Mucosa of descending colon (tissue), 3 donors: ENCODE measurements at regions not wholly inside any gene's neighbourhood (a gene's known extent, or its start where the extent isn't known, plus 50 kb on each side); places are given as distances from the start of the nearest gene placed in this dataset.
"Not testable (repeated sequence)": the region's sequence is repeated elsewhere in the genome, so short reads cannot be mapped to it uniquely, and the experiment has no call there.

Experiments
- ATAC-seq: fragments of 200-7000 bp; cut with Tn5 transposase; one replicate; pipeline ENCODE4 v1.9.1; 2020; ENCODE audit warnings: mild to moderate bottlenecking, moderate library complexity
- DNase-seq, 3 donors: peaks; one replicate each; pipeline ENCODE4 v3.0.0-alpha.2; 2020
- H3K36me3 ChIP-seq: fragments of 200-600 bp; one replicate; pipeline ENCODE4 v1.8.0; 2021; ENCODE audit warnings: low read depth, mild to moderate bottlenecking
- H3K4me1 ChIP-seq: fragments of 200-600 bp; one replicate; pipeline ENCODE4 v1.8.0; 2021; ENCODE audit warnings: low read depth, mild to moderate bottlenecking
- H3K4me3 ChIP-seq: fragments of 200-600 bp; one replicate; pipeline ENCODE4 v1.8.0; 2021; ENCODE audit warnings: mild to moderate bottlenecking
- H3K9me3 ChIP-seq: fragments of 200-600 bp; one replicate; pipeline ENCODE4 v1.8.0; 2021; ENCODE audit warnings: mild to moderate bottlenecking
- CTCF ChIP-seq: fragments of 200-600 bp; IDR thresholded peaks from one replicate; pipeline ENCODE4 v1.8.0; 2022; ENCODE audit warnings: antibody characterized with exemption, mild to moderate bottlenecking
- intact Hi-C, 2 donors: fragments of 100-400 bp; cut with DNase I in 1 of 2; cut with micrococcal nuclease in 1 of 2; formaldehyde crosslinking; loops; one replicate each; pipeline versions ENCODE4 v1.11.0 to v1.11.1; 2022; cut with DNase I, micrococcal nuclease
- donor health status: DM: no; HTN: no; CAD: no; lungs with moderate emphysema.
- donor health status: DM: no; HTN: no; CAD: no.
- donor health status: DM: no; HTN: yes; CAD: no.

- TF ChIP-seq CTCF = no peak
- Histone ChIP-seq H3K9me3 (no peaks in the 10 kb centered on the region), H3K36me3 (no peaks in the 10 kb centered on the region), H3K4me3 (no peak overlapping the region), H3K4me1 (no peaks in the 10 kb centered on the region)
- ATAC-seq (no peak), DNase-seq (no peak)
- intact Hi-C loops = no loop called here
Measured at GRCh38 chr5:163115011-163115410, 322.4 kb upstream of the CCNG1 start.

GRCh38 chr5:163116618-163117017 lies 320.8 kb upstream of the CCNG1 start:
- H3K4me1 ChIP-seq, DNase-seq, H3K4me3 ChIP-seq, H3K9me3 ChIP-seq, H3K36me3 ChIP-seq, intact Hi-C loops, ATAC-seq: not testable (repeated sequence)

- intact Hi-C loops = no loop called here
Measured at GRCh38 chr5:163134061-163134460, 303.3 kb upstream of the CCNG1 start.

GRCh38 chr5:163135849-163136248 lies 301.5 kb upstream of the CCNG1 start:
- TF ChIP-seq CTCF = no peak

More at GRCh38 chr5:163134061-163134460, 303.3 kb upstream of the CCNG1 start:
- no peak overlapping the region for H3K4me3 ChIP-seq
- no peaks in the 10 kb centered on the region for H3K4me1 ChIP-seq
- no peaks in the 10 kb centered on the region for H3K9me3 ChIP-seq
- H3K36me3 ChIP-seq = no peaks in the 10 kb centered on the region
- ATAC-seq (no peak), DNase-seq (no peak)
- TF ChIP-seq CTCF = no peak

GRCh38 chr5:163161512-163161911 lies 275.9 kb upstream of the CCNG1 start:
- no peaks in the 10 kb centered on the region for H3K4me1 ChIP-seq
- intact Hi-C loops = no loop called here
- no peak for TF ChIP-seq CTCF
- ATAC-seq (no peak), DNase-seq (no peak)
- H3K4me3 ChIP-seq = no peak overlapping the region
- no peaks in the 10 kb centered on the region for H3K36me3 ChIP-seq
- no peaks in the 10 kb centered on the region for H3K9me3 ChIP-seq

More at GRCh38 chr5:163135849-163136248, 301.5 kb upstream of the CCNG1 start:
- ATAC-seq = no peak
- DNase-seq = no peak
- H3K4me3 ChIP-seq = no peak overlapping the region
- intact Hi-C loops = no loop called here
- H3K4me1 ChIP-seq = no peaks in the 10 kb centered on the region
- H3K36me3 ChIP-seq = no peaks in the 10 kb centered on the region
- no peaks in the 10 kb centered on the region for H3K9me3 ChIP-seq

- Histone ChIP-seq H3K4me3 (no peak overlapping the region), H3K4me1 (no peaks in the 10 kb centered on the region), H3K9me3 (no peaks in the 10 kb centered on the region), H3K36me3 (no peaks in the 10 kb centered on the region)
- TF ChIP-seq CTCF = no peak
- ATAC-seq (no peak), DNase-seq (no peak)
- intact Hi-C loops = no loop called here
Measured at GRCh38 chr5:163162645-163163044, 274.8 kb upstream of the CCNG1 start.
